ENCODE measurements at regions not wholly inside any gene's neighbourhood (a gene's known extent, or its start where the extent isn't known, plus 50 kb on each side); places are given as distances from the start of the nearest gene placed in this dataset.
A peak's percentile ranks its signal among the peaks of the same experiment; 100 is the strongest.

DNA sequence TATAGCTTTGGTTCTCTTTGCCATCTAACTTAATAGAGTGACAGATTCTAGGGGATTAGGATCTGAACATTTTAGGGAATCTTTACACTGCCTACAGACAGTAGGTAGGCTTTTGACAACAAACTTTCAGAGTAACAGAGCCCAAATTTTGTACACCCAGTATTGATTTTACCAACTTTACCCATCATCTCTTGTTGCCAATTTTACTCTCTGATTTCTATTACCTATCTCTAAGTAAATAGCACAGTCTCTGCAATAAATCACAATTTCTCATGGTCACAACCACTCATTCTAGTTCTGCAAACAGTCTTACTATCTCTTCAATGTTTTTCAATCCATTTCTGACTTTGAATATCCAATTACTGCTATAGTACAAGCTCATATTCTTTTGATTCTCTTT lies 1097.6 kb upstream of the PHF14 start:
- no peak for DNase-seq

GRCh38 chr7:9889554-9889953 lies 1084.1 kb upstream of the PHF14 start:
- no peak for DNase-seq

- DNase-seq, result no peak
Observed at GRCh38 chr7:9890092-9890491, 1083.6 kb upstream of the PHF14 start.

- DNase-seq, result no peak
Observed at GRCh38 chr7:9891056-9891455, 1082.6 kb upstream of the PHF14 start.

GRCh38 chr7:9900339-9900738 lies 1073.3 kb upstream of the PHF14 start:
- DNase-seq, result no peak

- no peak for DNase-seq
Observed at GRCh38 chr7:9921326-9921725, 1052.3 kb upstream of the PHF14 start.

DNA sequence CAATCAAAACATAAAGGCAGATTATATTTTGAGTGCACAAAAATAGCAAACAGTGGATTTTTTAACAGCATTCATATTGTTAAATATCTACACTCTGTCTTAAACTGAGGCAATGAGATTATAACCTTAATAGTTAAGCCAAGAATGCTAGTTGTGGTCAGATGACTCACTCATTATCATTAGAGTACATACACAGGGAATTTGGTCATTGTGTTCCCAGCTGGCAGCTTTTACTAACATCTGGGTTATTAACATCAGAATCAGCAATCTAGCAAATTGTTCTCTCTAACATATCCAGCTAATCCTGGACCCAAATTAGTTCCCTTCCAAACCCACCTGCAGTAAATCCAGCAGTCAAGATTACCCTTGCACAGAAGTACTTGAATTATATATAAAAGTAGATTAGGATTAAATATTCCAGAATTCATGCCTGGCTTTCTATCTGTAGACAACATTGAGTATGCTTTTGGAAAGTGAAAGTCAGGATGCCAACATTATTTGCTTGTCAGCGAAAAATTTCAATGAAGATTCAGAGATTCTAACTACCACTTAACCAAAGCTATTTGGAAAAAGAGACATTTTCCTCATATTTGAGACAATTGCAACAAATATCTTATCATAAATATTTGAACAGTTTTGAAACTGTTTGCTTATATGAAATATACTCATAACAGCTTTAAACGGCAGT lies 1035.6 kb upstream of the PHF14 start:
- no peak for DNase-seq

GRCh38 chr7:9939176-9939575 lies 1034.5 kb upstream of the PHF14 start:
- DNase-seq, result no peak

DNA sequence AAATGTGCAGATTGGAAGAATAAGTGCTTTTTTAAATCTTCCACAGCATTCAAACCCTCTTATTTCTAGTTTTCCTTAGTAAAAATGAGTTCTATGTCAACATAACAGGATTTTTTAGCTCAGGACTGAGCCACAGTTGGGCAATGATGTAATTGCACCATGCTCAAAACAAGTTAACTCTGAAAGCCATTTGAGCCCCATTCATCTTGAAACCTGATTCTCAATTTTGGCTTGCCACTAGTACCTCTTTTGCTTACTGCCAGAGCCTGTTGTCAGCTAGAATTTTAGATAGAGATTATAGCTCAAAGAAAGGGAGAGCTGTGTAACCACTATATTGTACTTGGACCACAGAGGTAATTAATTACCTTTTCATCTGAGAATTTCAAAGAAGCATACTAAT lies 1028.5 kb upstream of the PHF14 start:
- DNase-seq, result no peak

DNA sequence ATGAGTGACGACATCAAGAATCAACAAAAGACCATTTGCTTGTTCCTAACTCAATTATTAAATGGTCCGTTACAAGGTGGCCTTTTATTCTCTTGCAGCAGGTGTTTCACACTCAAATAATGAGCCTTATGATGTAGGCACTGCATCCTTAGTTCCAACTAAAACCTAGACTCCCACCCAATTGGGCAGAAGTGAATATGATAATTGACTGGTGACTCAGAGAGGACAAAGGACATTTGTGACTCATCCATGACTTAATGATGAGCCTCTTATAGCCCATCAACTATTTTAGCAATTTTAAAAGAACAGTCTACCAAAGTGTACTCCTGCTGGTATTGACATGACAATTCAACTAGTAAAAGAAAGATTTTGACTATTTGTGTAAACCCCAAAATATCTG lies 1027.8 kb upstream of the PHF14 start:
- DNase-seq, result peak; percentile 56

DNA sequence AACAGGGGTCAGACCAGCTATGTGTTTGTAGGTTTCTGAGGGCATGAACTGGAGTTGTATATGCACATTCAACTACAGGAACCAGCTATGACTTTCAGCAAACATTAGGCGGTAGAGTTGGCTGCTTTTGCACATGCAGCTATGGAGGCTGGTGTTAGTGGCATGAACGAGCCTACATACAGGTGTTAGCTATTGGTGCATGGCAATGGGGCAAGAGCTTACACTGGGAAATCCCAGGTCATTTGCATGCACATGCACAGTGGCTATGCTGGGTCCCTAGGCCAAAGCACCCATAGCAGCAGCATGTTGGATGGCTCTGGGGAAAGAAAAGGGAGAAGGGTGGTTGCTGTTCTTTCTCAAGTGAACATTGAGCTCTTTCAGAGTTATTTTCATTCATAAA lies 1018.5 kb upstream of the PHF14 start:
- DNase-seq, result no peak

DNA sequence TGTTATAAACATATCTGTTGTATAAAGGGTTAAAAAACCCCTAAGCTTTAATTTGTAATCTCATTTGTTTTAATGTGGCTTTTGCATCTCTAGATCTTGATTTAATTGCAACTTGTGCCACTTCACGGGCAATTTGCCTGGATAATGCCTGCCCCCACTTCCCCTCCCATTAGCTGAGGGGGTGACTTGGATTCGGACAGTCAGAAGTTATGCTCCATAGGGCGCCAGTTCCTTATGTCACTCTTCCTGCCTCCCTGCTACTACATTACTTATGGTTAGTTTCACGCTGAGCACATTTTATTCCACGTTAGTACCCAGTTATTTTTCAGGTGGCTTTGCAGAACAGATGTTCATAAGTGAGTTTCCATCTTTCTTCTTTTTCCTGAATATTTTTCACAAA lies 1015.2 kb upstream of the PHF14 start:
- no peak for DNase-seq

DNA sequence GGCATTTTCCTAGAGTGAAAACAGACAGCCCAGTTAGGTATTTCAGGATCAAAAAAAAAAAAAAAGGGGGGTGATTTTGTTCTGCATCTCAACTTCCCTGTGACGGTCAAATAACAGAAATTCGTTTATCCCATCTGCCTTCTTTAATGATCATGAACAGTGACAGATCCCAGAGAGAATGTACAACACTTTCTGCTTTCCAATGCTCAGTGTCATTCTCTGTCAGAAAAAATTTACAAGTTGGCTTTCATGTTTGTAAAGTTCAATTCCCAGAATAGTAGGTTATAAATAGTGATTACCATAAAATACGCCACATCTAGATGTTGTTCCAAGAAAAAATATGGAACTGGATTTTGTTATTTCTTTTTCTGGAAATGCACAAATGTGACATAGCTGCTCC lies 1013.2 kb upstream of the PHF14 start:
- no peak for DNase-seq

DNA sequence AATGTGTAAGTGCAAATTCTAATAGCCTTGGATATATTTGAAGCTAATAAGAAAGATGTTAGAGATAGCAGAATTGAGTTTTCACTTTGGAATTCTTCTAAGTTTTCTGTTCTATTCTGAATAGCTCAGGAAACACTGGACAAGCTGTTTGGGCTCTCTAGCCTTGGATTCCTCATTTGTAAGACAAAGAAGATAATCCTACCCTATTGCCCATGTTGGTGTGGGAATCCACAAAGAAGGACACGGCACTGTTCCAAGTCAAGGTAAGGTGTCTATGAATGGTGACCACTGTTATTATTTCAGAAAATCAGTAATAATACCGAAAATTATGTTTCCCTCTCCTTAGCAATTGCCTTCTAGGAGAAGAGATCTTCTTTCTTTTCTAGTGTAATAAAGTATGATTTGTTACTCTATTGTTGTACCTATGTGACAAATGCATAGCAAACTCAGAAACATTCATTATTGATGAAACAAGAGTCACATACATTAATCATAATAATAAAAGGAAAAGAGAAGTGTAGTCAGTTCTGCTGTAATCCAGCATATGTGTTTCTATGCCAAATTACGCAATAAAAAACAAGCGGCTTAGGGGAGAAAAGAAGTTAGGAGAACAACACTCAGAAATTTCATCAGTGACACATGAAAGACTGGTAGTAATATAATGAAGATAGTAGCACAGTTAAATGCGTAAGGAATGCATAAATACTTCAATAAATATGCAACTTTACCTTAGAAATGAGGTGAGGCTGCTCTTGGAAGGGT lies 1012.3 kb upstream of the PHF14 start:
- no peak for DNase-seq

GRCh38 chr7:9962742-9963141 lies 1010.9 kb upstream of the PHF14 start:
- DNase-seq, result no peak

GRCh38 chr7:9978106-9979064 lies 995.3 kb upstream of the PHF14 start:
- no peak for DNase-seq

DNA sequence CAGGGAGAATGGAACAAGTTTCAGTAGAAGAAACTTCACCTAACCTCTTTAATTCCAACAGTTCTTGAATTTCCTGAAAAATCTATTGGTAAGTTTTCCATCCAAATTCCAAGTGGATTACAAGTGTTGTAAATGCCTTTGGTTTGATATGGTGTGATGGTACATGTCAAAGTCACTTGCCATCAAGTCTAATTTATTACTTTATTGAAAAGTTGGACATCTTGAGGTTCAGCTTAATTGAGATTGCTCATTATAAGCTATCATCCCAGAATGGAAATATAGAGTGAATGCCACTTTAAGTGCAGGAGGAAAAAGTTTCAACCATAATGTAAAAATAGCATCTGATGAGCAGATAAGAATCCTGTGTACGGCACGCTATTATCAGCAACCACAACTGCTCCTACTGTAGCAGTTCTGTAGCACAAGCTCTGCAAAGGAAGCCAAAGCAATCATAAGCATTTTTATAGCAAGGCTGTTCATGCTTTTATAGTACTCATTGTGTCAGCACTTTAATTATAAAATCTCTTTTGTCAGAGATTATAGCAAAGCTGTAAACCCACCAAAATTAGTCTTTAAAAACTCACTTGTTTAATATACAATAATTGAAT lies 991.8 kb upstream of the PHF14 start:
- no peak for DNase-seq

DNA sequence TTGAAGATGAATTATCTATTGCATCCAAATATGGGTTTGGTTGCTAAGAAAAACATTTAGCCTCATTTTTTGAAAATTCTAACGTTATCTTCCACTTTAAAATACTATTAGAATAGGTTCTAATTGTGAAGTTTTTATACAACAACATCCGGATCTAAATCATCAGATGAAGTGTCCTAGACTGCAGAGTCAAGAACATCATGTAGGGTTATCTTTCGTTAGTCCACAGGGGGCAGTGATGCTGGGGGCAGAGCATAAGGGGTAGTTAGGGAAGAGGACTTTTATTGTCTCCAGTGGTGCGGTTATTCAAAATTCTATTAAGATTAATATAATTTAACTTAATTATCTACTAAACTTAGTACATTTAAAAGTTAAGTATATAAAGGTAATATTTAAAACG lies 990.6 kb upstream of the PHF14 start:
- no peak for DNase-seq

- no peak for DNase-seq
Observed at GRCh38 chr7:10015687-10016086, 958.0 kb upstream of the PHF14 start.

GRCh38 chr7:10022480-10022879 lies 951.2 kb upstream of the PHF14 start:
- DNase-seq, result no peak

DNA sequence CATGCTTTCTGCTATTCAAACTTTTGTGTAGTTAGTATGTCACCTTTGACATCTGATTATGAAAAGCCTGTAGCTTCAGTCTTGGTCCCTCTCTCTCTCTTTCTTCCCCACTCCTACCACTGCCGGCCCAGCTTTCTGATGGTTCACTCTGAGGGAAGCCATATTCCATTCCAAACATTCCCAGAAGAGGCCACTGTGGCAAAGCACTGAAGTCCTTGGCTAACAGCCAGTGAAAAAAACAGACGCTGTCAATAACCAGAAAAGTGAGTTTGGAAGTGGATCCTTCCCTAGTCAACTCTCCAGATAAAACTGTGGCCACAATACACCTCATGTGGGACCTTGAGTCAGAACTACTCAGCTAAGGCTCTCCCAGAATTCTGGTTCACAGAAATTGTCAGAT lies 950.7 kb upstream of the PHF14 start:
- DNase-seq, result peak; percentile 40

DNA sequence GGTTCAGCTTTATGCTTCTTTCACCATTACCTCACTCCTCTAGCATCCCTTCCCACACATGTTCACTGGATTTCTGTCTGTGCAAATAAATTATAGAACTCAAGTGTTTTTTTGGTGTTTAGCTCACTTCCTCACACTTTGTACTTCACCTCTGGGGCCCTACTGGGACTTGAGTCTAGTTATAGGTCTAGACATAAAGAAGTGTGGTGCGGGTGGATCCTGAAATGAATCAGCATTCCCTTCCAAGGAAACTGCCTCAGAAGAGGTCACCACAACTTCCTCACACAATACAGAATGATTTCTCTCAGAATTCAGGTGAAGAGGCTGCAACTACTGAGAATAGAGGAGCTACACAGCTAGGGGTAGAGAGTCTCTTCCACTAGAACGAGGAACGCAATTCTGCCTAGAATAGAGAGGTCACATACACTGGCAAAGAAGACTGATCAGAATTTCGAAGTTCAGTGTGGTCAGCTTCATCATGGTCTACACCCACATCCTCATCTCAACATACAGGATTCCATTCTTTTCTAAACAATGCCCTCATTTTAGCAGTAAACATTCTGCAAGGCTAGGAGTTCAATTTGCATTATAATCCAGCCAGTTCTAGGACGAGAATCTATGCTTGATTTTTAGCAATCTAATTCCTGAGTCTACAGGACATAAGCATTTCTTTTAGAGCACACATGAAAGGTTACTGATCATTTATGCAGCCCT lies 938.7 kb upstream of the PHF14 start:
- DNase-seq, result no peak

DNA sequence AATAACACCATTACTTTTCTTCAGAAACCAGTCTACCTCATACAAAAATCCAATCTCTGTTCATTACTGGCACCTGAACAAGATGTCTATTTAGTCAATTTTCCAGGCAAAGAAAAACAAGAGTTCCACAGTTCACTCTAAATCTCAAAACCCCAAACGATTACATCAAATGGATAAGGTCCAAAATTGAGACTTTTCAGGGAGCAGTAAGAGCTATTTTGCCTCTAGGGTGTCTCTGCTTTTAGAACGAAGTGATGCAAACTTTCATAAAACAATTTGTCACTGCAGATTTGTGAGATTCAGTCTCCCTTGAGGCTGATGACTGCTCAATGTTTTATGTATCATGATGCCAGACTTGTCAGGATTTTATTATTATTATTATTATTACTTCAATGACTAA lies 937.0 kb upstream of the PHF14 start:
- no peak for DNase-seq

All from DMS153 (cell line).